ENCODE measurements at regions not wholly inside any gene's neighbourhood (a gene's known extent, or its start where the extent isn't known, plus 50 kb on each side); places are given as distances from the start of the nearest gene placed in this dataset.

DNA sequence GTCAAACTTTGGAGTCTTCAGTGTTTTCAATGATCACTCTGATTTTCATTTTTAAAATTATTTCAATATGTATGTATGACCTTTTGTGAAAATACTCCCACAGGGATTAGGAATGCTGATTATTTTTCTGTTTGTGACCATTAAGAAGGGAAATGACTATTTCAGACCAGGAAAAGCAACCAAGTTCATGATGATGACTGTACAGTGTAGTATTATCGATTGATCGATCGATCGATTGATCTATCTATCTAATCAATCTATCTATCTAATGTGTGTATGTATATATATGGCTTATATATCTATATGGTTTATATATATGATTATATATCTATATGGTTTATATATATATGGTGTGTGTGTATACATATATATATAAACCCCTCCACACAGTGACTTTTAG is 131.5 kb upstream of the VEGFC start:
- H3K36me3 ChIP-seq (ENCODE audit: control insufficient read depth, insufficient read depth, low read length) = no peaks in the 10 kb centered on the region
- H3K4me3 ChIP-seq (ENCODE audit: low read depth, low read length) = no peak overlapping the region
- no peaks in the 10 kb centered on the region for H3K27me3 ChIP-seq (ENCODE audit: control insufficient read depth, insufficient read depth, low read length)
- DNase-seq (ENCODE audit: low read depth) (no peak), FAIRE-seq (no peak)
- TF ChIP-seq, protein P1, sequence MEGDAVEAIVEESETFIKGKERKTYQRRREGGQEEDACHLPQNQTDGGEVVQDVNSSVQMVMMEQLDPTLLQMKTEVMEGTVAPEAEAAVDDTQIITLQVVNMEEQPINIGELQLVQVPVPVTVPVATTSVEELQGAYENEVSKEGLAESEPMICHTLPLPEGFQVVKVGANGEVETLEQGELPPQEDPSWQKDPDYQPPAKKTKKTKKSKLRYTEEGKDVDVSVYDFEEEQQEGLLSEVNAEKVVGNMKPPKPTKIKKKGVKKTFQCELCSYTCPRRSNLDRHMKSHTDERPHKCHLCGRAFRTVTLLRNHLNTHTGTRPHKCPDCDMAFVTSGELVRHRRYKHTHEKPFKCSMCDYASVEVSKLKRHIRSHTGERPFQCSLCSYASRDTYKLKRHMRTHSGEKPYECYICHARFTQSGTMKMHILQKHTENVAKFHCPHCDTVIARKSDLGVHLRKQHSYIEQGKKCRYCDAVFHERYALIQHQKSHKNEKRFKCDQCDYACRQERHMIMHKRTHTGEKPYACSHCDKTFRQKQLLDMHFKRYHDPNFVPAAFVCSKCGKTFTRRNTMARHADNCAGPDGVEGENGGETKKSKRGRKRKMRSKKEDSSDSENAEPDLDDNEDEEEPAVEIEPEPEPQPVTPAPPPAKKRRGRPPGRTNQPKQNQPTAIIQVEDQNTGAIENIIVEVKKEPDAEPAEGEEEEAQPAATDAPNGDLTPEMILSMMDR (IDR thresholded peaks at IDR 0.05; ENCODE audit: insufficient read depth, low read length, severe bottlenecking) = no peak

DNA sequence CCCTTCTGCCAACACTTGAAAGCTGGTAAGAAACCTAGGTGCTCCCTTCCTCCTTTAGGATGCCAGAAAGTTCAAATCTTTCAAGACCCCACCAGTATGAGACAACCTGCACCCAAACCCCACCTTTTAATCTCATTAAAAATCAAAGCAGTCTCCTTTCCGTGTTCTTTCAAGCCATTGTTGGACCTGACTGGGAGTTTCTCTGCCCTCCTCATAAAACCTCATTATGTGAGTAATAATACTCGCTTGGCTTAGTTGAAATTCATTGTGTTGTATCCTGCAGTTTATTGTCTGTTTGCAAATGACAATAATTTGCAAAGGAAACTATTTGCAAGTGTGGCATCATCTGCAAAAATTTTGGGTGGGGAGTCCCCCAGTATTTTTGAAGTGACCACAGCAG is 133.2 kb upstream of the VEGFC start:
- Histone ChIP-seq H3K4me3 (ENCODE audit: low read depth, low read length) (no peak overlapping the region), H3K27me3 (ENCODE audit: control insufficient read depth, insufficient read depth, low read length) (no peaks in the 10 kb centered on the region), H3K36me3 (ENCODE audit: control insufficient read depth, insufficient read depth, low read length) (no peaks in the 10 kb centered on the region)
- FAIRE-seq (no peak), DNase-seq (ENCODE audit: low read depth) (no peak)
- TF ChIP-seq, protein P1 (IDR thresholded peaks at IDR 0.05; ENCODE audit: insufficient read depth, low read length, severe bottlenecking) = no peak

DNA sequence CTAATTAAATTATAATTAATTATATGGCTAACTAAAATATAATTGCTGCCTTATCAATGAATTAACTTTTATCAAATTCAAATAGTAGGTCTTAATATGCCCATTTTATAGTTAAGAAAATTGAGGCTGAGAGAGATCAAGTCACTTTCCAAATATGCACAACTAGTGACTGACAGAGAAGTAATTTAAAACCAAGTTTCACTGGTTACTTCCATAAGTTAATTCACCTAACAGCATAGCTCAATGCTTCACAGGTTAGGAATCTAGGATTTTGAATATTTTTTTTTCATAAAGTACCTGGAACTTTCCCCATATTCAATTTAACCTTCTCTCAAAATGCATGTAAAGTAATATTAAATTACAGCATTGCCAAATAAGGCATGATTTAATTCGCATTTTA is 134.4 kb upstream of the VEGFC start:
- H3K36me3 ChIP-seq (ENCODE audit: control insufficient read depth, insufficient read depth, low read length) = no peaks in the 10 kb centered on the region
- no peak for DNase-seq (ENCODE audit: low read depth)
- H3K4me3 ChIP-seq (ENCODE audit: low read depth, low read length) = no peak overlapping the region
- H3K27me3 ChIP-seq (ENCODE audit: control insufficient read depth, insufficient read depth, low read length) = no peaks in the 10 kb centered on the region
- TF ChIP-seq, protein P1 (IDR thresholded peaks at IDR 0.05; ENCODE audit: insufficient read depth, low read length, severe bottlenecking) = no peak
- FAIRE-seq = no peak

DNA sequence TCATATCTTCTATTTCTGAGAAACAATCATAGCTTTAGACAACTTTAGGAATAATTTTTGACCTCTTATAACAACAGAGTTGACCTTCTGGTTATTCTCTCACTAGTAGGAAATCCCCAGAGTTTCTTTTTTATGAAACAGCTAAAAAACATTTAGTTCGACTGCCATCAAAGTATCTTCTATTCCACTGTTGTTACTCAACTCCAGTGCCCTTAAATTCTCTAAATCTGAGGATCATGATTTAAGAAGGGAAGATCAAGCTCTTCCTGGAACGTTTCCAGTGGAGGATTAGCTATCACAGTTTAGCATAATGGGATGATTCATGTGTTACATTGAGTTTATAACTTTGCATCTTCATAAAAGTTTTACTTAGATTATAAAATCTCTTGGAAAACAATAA is 134.9 kb upstream of the VEGFC start:
- Histone ChIP-seq H3K4me3 (ENCODE audit: low read depth, low read length) (no peak overlapping the region), H3K27me3 (ENCODE audit: control insufficient read depth, insufficient read depth, low read length) (no peaks in the 10 kb centered on the region), H3K36me3 (ENCODE audit: control insufficient read depth, insufficient read depth, low read length) (no peaks in the 10 kb centered on the region)
- TF ChIP-seq, protein P1 (IDR thresholded peaks at IDR 0.05; ENCODE audit: insufficient read depth, low read length, severe bottlenecking) = no peak
- DNase-seq (ENCODE audit: low read depth) = peak; percentile 71
- no peak for FAIRE-seq

DNA sequence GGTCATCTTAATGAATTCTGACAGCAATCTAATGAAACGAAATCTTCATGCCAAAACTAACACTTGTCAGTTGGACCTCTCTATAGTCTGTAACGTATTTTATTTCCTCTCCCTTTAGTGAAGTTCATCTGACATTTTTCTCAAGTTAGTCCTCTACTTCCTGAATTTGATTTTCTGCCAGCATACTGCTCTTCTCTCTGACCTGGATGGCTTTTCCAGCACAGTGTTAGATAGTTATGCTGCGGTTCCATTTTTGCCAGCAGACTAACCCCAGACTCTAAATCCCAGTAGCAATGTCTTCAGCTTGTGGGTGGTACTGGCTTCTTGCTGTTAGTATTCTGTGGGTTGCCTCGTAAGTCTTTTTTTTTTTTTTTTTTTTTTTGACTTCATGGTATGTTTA is 146.7 kb upstream of the VEGFC start:
- Histone ChIP-seq H3K27me3 (ENCODE audit: control insufficient read depth, insufficient read depth, low read length) (no peaks in the 10 kb centered on the region), H3K36me3 (ENCODE audit: control insufficient read depth, insufficient read depth, low read length) (no peaks in the 10 kb centered on the region), H3K4me3 (ENCODE audit: low read depth, low read length) (no peak overlapping the region)
- FAIRE-seq (no peak), DNase-seq (ENCODE audit: low read depth) (no peak)
- TF ChIP-seq, protein P1 (IDR thresholded peaks at IDR 0.05; ENCODE audit: insufficient read depth, low read length, severe bottlenecking) = no peak

DNA sequence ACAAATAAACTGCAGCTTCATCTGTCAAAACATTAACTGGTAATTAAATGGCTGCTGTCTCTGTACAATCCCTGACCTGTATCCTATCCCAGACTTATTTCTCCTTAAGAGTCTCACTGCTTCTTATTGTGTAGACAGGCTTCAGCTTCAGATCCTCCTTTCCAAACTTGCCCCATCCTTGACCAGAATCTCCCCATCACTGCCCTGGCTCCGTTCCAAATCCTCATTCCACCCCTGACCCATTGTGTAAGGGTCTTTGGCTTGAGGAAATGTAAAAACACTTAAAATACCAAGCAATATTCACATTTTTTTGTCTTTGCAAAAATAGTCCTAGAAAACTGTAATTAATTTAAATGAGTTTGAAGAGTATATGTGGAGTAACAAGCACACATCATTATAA is 152.6 kb upstream of the VEGFC start:
- DNase-seq (ENCODE audit: low read depth) (no peak), FAIRE-seq (no peak)
- no peaks in the 10 kb centered on the region for H3K27me3 ChIP-seq (ENCODE audit: control insufficient read depth, insufficient read depth, low read length)
- TF ChIP-seq, protein P1 (IDR thresholded peaks at IDR 0.05; ENCODE audit: insufficient read depth, low read length, severe bottlenecking) = no peak
- no peak overlapping the region for H3K4me3 ChIP-seq (ENCODE audit: low read depth, low read length)
- no peaks in the 10 kb centered on the region for H3K36me3 ChIP-seq (ENCODE audit: control insufficient read depth, insufficient read depth, low read length)
